ENCODE measurements at regions not wholly inside any gene's neighbourhood (a gene's known extent, or its start where the extent isn't known, plus 50 kb on each side); places are given as distances from the start of the nearest gene placed in this dataset.

DNA sequence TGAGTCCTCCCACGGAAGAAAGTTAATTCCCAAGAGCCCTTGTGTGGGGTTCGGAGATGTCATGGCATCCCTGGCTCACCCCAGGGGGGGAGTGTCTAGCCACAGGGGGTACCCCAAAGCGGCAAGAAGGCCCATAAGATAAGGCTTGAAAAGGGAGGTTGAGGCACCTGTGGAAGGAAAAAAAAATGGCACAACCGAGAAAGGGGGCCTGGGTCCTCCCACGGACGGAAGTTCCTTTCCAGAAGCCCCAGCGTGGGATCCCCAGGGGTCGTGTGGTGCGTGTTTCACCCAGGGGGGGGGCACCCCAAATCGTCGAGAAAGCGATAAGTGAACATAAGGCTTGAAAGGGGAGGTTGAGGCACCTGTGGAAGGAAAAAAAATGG, 266.7 kb downstream of the ALG10 start:
- TF ChIP-seq, protein P1, sequence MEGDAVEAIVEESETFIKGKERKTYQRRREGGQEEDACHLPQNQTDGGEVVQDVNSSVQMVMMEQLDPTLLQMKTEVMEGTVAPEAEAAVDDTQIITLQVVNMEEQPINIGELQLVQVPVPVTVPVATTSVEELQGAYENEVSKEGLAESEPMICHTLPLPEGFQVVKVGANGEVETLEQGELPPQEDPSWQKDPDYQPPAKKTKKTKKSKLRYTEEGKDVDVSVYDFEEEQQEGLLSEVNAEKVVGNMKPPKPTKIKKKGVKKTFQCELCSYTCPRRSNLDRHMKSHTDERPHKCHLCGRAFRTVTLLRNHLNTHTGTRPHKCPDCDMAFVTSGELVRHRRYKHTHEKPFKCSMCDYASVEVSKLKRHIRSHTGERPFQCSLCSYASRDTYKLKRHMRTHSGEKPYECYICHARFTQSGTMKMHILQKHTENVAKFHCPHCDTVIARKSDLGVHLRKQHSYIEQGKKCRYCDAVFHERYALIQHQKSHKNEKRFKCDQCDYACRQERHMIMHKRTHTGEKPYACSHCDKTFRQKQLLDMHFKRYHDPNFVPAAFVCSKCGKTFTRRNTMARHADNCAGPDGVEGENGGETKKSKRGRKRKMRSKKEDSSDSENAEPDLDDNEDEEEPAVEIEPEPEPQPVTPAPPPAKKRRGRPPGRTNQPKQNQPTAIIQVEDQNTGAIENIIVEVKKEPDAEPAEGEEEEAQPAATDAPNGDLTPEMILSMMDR (IDR thresholded peaks at IDR 0.05; ENCODE audit: insufficient read depth in 1 of 2, low read depth in 1 of 2, low read length in 1 of 2, severe bottlenecking in 1 of 2, unreplicated experiment in 1 of 2): no peak
- CTCF ChIA-PET: no interaction called here
- no peak for DNase-seq

GRCh38 chr12:34289431-34290380, 267.4 kb downstream of the ALG10 start:
- Histone ChIP-seq H3K36me3 (ENCODE audit: control insufficient read depth, insufficient read depth, low read length) (no peaks in the 10 kb centered on the region), H3K27me3 (replicated peaks; ENCODE audit: control insufficient read depth, insufficient read depth, low read length) (no peaks in the 10 kb centered on the region), H3K4me3 (ENCODE audit: low read depth, low read length) (no peak overlapping the region), H3K4me1 (no peaks in the 10 kb centered on the region), H3K9me3 (peaks cover 38% of the 10 kb centered on the region)
- POLR2A ChIA-PET: no interaction called here
- Mint-ChIP-seq H3K9me3 (ENCODE audit: unreplicated experiment) (peaks cover 56% of the 10 kb centered on the region), H3K27me3 (ENCODE audit: insufficient read depth, unreplicated experiment) (peaks cover 4% of the 10 kb centered on the region), H3K27ac (ENCODE audit: unreplicated experiment) (peak overlapping the region; percentile 10), H3K4me3 (ENCODE audit: unreplicated experiment) (peak overlapping the region; percentile 69), H3K36me3 (ENCODE audit: insufficient read depth, unreplicated experiment) (no peaks in the 10 kb centered on the region), H3K4me1 (ENCODE audit: low read depth, unreplicated experiment) (peaks cover 8% of the 10 kb centered on the region)
- no TSS peak for BruUV-seq (replicated peaks)
- CTCF ChIA-PET: no interaction called here
- DNase-seq: peak in 1 of 2 experiments; percentile 30
- intact Hi-C loops (cut with micrococcal nuclease; ENCODE audit: unreplicated experiment): no loop called here
- TF ChIP-seq, protein P1 (IDR thresholded peaks at IDR 0.05; ENCODE audit: insufficient read depth in 1 of 2, low read depth in 1 of 2, low read length in 1 of 2, severe bottlenecking in 1 of 2, unreplicated experiment in 1 of 2): no peak

More for the DNA sequence above, 266.7 kb downstream of the ALG10 start:
- Histone ChIP-seq H3K9me3 (peaks cover 40% of the 10 kb centered on the region), H3K36me3 (ENCODE audit: control insufficient read depth, insufficient read depth, low read length) (no peaks in the 10 kb centered on the region), H3K27me3 (replicated peaks; ENCODE audit: control insufficient read depth, insufficient read depth, low read length) (no peaks in the 10 kb centered on the region), H3K4me1 (no peaks in the 10 kb centered on the region), H3K4me3 (ENCODE audit: low read depth, low read length) (no peak overlapping the region)
- H3K27ac Mint-ChIP-seq (ENCODE audit: unreplicated experiment): no peak overlapping the region
- POLR2A ChIA-PET: no interaction called here
- H3K4me1 Mint-ChIP-seq (ENCODE audit: low read depth, unreplicated experiment): peaks cover 8% of the 10 kb centered on the region
- BruUV-seq (replicated peaks): no TSS peak
- peaks cover 48% of the 10 kb centered on the region for H3K9me3 Mint-ChIP-seq (ENCODE audit: unreplicated experiment)
- H3K36me3 Mint-ChIP-seq (ENCODE audit: insufficient read depth, unreplicated experiment): no peaks in the 10 kb centered on the region
- H3K27me3 Mint-ChIP-seq (ENCODE audit: insufficient read depth, unreplicated experiment): peaks cover 4% of the 10 kb centered on the region
- intact Hi-C loops (cut with micrococcal nuclease; ENCODE audit: unreplicated experiment): no loop called here
- no peak overlapping the region for H3K4me3 Mint-ChIP-seq (ENCODE audit: unreplicated experiment)

GRCh38 chr12:34290381-34290995, 268.2 kb downstream of the ALG10 start:
- Histone ChIP-seq H3K9me3 (peaks cover 37% of the 10 kb centered on the region), H3K36me3 (ENCODE audit: control insufficient read depth, insufficient read depth, low read length) (no peaks in the 10 kb centered on the region), H3K27me3 (replicated peaks; ENCODE audit: control insufficient read depth, insufficient read depth, low read length) (no peaks in the 10 kb centered on the region), H3K4me3 (ENCODE audit: low read depth, low read length) (peak overlapping the region; percentile 16; the same call in 1 of the 2 replicates), H3K4me1 (no peaks in the 10 kb centered on the region)
- Mint-ChIP-seq H3K27ac (ENCODE audit: unreplicated experiment) (peak overlapping the region; percentile 10), H3K4me1 (ENCODE audit: low read depth, unreplicated experiment) (peaks cover 8% of the 10 kb centered on the region), H3K36me3 (ENCODE audit: insufficient read depth, unreplicated experiment) (no peaks in the 10 kb centered on the region), H3K27me3 (ENCODE audit: insufficient read depth, unreplicated experiment) (peaks cover 7% of the 10 kb centered on the region), H3K4me3 (ENCODE audit: unreplicated experiment) (peak overlapping the region; percentile 69), H3K9me3 (ENCODE audit: unreplicated experiment) (peaks cover 57% of the 10 kb centered on the region)
- intact Hi-C loops (cut with micrococcal nuclease; ENCODE audit: unreplicated experiment): no loop called here
- no TSS peak for BruUV-seq (replicated peaks)
- CTCF ChIA-PET: interaction anchor here (0.6 kb wide), 1 partner anchor 43 kb away, joined by 3 read pairs; no protein-coding TSS in a partner anchor
- peak in 1 of 2 experiments; percentile 32 for DNase-seq
- POLR2A ChIA-PET: no interaction called here
- TF ChIP-seq, protein P1 (IDR thresholded peaks at IDR 0.05; ENCODE audit: insufficient read depth in 1 of 2, low read depth in 1 of 2, low read length in 1 of 2, severe bottlenecking in 1 of 2, unreplicated experiment in 1 of 2): no peak
